ENCODE measurements at regions not wholly inside any gene's neighbourhood (a gene's known extent, or its start where the extent isn't known, plus 50 kb on each side); places are given as distances from the start of the nearest gene placed in this dataset.

- no peak for TF ChIP-seq CTCF (IDR thresholded peaks at IDR 0.05; ENCODE audit: insufficient read depth, low read length, poor library complexity, severe bottlenecking)
- no peak for TF ChIP-seq EZH2phosphoT487 (conservative IDR thresholded peaks at IDR 0.05; ENCODE audit: low read length)
Observed at GRCh38 chr18:65343571-65343970, 407.2 kb upstream of the CDH7 start.

Data from SU-DHL-6 (cell line).